BJ (cell line): ENCODE measurements at regions not wholly inside any gene's neighbourhood (a gene's known extent, or its start where the extent isn't known, plus 50 kb on each side); places are given as distances from the start of the nearest gene placed in this dataset.
A peak's percentile ranks its signal among the peaks of the same experiment; 100 is the strongest.

Experiments used
- CTCF ChIA-PET: fragments of 350-600 bp; formaldehyde crosslinking; extraction: SDS; loops from one replicate; lab custom pipeline; 2021; ENCODE audit warnings: antibody characterized with exemption, inconsistent platforms; lab: Yijun Ruan, JAX
- POLR2A ChIA-PET: fragments of 300-600 bp; sonication (Branson Sonifier 250); formaldehyde crosslinking; extraction: SDS; loops from one replicate; lab custom pipeline; 2021; ENCODE audit warnings: antibody characterized with exemption; lab: Charles Lee
- DNase-seq: peaks from one replicate; pipeline ENCODE4 v3.0.0-alpha.2; 2011; ENCODE audit warnings: low read depth
- H3K27me3 ChIP-seq: 2 replicates; pipeline ENCODE4 v1.6.0; 2011; ENCODE audit warnings: low read length; ENCODE audit not compliant: control insufficient read depth, insufficient read depth
- H3K36me3 ChIP-seq: 2 replicates; pipeline ENCODE4 v1.5.1; 2011; ENCODE audit warnings: low read length; ENCODE audit not compliant: control insufficient read depth, insufficient read depth
- H3K4me3 ChIP-seq: 2 replicates; pipeline ENCODE4 v1.5.1; 2011; ENCODE audit warnings: low read depth, mild to moderate bottlenecking, control low read depth, low read length
- CTCF ChIP-seq: IDR thresholded peaks from 2 replicates; pipeline ENCODE4 v1.5.1; 2011; ENCODE audit warnings: low read depth, mild to moderate bottlenecking, control low read depth, inconsistent platforms, low read length, moderate library complexity; ENCODE audit not compliant: insufficient read depth

DNA sequence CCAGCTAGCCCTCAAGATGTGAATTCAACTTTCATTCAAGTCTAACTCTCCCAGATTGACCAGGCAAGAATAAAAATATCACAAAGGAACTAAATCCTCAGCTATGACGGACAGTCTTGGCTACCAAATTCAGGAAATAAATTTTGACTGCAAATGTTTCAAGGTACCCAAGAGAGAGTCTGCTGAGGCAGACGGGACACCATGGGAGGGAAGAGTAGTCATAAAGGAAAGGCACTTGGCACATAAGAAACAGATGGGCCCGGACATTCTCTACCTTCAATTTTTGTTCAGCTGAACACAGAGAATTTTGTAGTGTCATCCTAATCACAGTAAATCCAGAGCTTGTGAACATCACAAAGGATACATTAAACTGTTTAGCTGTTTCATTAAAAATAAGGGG is 390.0 kb downstream of the DTWD2 start:
- DNase-seq, result no peak
- no peaks in the 10 kb centered on the region for H3K27me3 ChIP-seq
- ChIA-PET CTCF (interaction anchor here (1.0 kb wide), 1 partner anchor 20 kb away, joined by 3 read pairs; no protein-coding TSS in a partner anchor), POLR2A (no interaction called here)
- H3K4me3 ChIP-seq, result no peak overlapping the region
- no peak for TF ChIP-seq CTCF
- H3K36me3 ChIP-seq, result no peaks in the 10 kb centered on the region

DNA sequence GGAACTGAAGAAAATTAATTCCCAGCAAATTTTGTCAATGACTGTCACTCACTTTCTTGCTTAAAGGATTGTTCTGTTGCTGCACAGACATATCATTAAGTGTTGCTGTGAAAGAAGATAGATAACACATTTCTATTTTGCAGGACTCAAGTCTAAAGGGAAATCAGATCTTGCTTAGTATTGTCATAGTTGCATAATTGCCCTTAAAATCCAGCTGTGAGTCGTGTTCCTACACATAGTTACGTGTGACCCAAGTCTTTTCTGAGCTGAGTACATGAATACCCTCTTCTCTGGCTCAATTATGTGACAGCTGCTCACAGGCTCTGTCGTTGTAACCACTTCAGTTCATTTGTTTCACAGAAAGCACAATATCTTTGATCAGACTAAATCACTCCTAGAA is 390.8 kb downstream of the DTWD2 start:
- H3K4me3 ChIP-seq, result no peak overlapping the region
- CTCF ChIA-PET, result no interaction called here
- no peak for DNase-seq
- no peaks in the 10 kb centered on the region for H3K27me3 ChIP-seq
- POLR2A ChIA-PET, result no interaction called here
- TF ChIP-seq CTCF, result no peak
- no peaks in the 10 kb centered on the region for H3K36me3 ChIP-seq

GRCh38 chr5:118596255-118596654 is 392.1 kb downstream of the DTWD2 start:
- no peaks in the 10 kb centered on the region for H3K27me3 ChIP-seq
- no peak for DNase-seq
- H3K4me3 ChIP-seq, result no peak overlapping the region
- H3K36me3 ChIP-seq, result no peaks in the 10 kb centered on the region
- ChIA-PET CTCF (no interaction called here), POLR2A (no interaction called here)
- TF ChIP-seq CTCF, result no peak

DNA sequence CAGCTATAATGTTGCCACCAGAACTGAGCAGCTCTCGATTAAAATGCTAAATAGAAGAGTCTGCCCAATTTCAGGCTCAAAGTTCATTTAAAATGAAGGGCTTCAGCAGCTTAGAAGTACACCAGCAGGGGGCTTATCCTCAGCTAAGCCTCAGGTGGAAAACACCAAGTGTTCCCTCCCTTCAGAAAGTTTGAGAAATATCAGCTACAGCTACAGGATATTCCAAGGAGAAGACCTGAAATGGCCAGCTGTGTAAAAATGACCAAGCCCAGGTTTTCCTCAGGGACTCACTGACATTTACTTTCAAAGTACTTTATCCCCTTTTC is 395.4 kb downstream of the DTWD2 start:
- Histone ChIP-seq H3K4me3 (no peak overlapping the region), H3K36me3 (no peaks in the 10 kb centered on the region), H3K27me3 (no peaks in the 10 kb centered on the region)
- ChIA-PET CTCF (interaction anchor here (1.2 kb wide), 1 partner anchor 362 kb away, joined by 3 read pairs; no protein-coding TSS in a partner anchor), POLR2A (no interaction called here)
- no peak for DNase-seq
- 0 out of 2 replicates have a peak, but pooled peaks have one; percentile 9 for TF ChIP-seq CTCF

DNA sequence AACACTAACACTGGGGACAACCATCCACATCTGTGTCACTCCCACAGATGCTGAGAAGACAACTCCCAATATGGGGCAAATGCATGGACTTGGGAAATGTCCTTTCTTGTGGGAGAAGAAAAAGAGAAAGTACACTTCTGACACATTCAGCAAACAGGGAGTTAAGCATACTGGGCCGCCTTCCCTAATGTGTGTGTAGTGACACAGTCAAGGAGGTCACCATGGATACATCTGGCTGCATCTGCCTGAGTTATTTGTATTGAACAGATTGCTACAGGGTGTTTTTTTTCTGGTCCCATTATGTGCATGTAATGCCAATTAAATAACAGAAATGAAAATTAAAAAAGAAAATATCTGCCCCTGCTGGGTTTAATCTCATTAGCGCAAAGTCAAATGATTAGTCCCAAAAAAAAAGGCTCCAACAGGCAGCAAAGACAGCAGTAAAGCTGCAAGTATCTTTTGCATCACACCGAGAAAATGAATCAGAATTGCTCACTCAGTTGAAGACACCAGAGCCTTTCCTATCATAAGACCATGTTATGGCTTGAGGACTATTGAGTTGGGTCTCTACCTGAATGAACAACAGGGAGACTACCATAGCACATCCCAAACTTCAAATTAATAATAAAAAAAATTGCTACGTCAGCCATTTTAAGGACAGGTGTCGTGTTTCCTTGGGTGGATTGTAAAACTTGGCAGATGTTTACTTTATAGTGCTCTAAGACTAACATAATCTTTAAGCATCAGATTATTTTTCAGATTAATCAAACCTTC is 395.9 kb downstream of the DTWD2 start:
- DNase-seq, result no peak
- CTCF ChIA-PET, result interaction anchor here (1.2 kb wide), 1 partner anchor 363 kb away, joined by 3 read pairs; no protein-coding TSS in a partner anchor
- H3K36me3 ChIP-seq, result no peaks in the 10 kb centered on the region
- POLR2A ChIA-PET, result no interaction called here
- H3K4me3 ChIP-seq, result no peak overlapping the region
- TF ChIP-seq CTCF, result no peak
- H3K27me3 ChIP-seq, result no peaks in the 10 kb centered on the region
